Neutrophil (primary cell): ENCODE measurements at regions not wholly inside any gene's neighbourhood (a gene's known extent, or its start where the extent isn't known, plus 50 kb on each side); places are given as distances from the start of the nearest gene placed in this dataset.

Experiments used
- H3K27ac ChIP-seq: fragments of 200-600 bp; sonication (generic); 2 replicates; pipeline ENCODE4 v1.5.1; 2016; ENCODE audit warnings: mild to moderate bottlenecking, moderate library complexity
- H3K27me3 ChIP-seq: fragments of 200-600 bp; sonication (generic); 2 replicates; pipeline ENCODE4 v1.6.0; 2016; ENCODE audit warnings: mild to moderate bottlenecking
- H3K36me3 ChIP-seq: fragments of 200-600 bp; sonication (generic); 2 replicates; pipeline ENCODE4 v1.5.1; 2017
- H3K4me1 ChIP-seq, 2 experiments: fragments of 200-600 bp in 1 of 2; sonication (generic) in 1 of 2; 1 replicate in 1 of 2; 2 replicates in 1 of 2; pipeline versions ENCODE4 v1.5.1 to v1.6.1; 2013 to 2016; ENCODE audit warnings: low read depth in 1 of 2, low read length in 1 of 2, mild to moderate bottlenecking in 1 of 2, moderate library complexity in 1 of 2; ENCODE audit not compliant: control insufficient read depth in 1 of 2, insufficient read depth in 1 of 2
- H3K4me3 ChIP-seq, 2 experiments: fragments of 200-600 bp in 1 of 2; sonication (generic) in 1 of 2; 1 replicate in 1 of 2; 2 replicates in 1 of 2; pipeline ENCODE4 v1.5.1; 2013 to 2016; ENCODE audit warnings: low read depth in 1 of 2, low read length in 1 of 2, mild to moderate bottlenecking in 1 of 2, moderate library complexity in 1 of 2
- H3K9me3 ChIP-seq: fragments of 200-600 bp; sonication (generic); 2 replicates; pipeline ENCODE4 v1.5.1; 2016
- CTCF ChIP-seq: fragments of 200-600 bp; sonication (generic); IDR thresholded peaks from 2 replicates; pipeline ENCODE4 v1.5.1; 2016; ENCODE audit warnings: antibody characterized with exemption

GRCh38 chr1:208639382-208639781 lies 395.2 kb upstream of the PLXNA2 start:
- no peaks in the 10 kb centered on the region for H3K9me3 ChIP-seq
- no peaks in the 10 kb centered on the region for H3K4me1 ChIP-seq
- H3K27me3 ChIP-seq = no peaks in the 10 kb centered on the region
- no peaks in the 10 kb centered on the region for H3K36me3 ChIP-seq
- H3K27ac ChIP-seq = no peak overlapping the region
- no peak for TF ChIP-seq CTCF
- no peak overlapping the region for H3K4me3 ChIP-seq

- Histone ChIP-seq H3K9me3 (no peaks in the 10 kb centered on the region), H3K4me3 (no peak overlapping the region), H3K36me3 (no peaks in the 10 kb centered on the region), H3K4me1 (no peaks in the 10 kb centered on the region), H3K27me3 (no peaks in the 10 kb centered on the region), H3K27ac (no peak overlapping the region)
- TF ChIP-seq CTCF = no peak
These were observed 396.1 kb upstream of the PLXNA2 start for GRCh38 chr1:208640295-208640694.

- H3K4me1 ChIP-seq = no peaks in the 10 kb centered on the region
- H3K36me3 ChIP-seq = no peaks in the 10 kb centered on the region
- no peak overlapping the region for H3K27ac ChIP-seq
- no peaks in the 10 kb centered on the region for H3K27me3 ChIP-seq
- no peaks in the 10 kb centered on the region for H3K9me3 ChIP-seq
- no peak overlapping the region for H3K4me3 ChIP-seq
- TF ChIP-seq CTCF = no peak
These were observed 397.5 kb upstream of the PLXNA2 start for GRCh38 chr1:208641579-208642280.

- Histone ChIP-seq H3K4me1 (no peaks in the 10 kb centered on the region), H3K36me3 (no peaks in the 10 kb centered on the region), H3K4me3 (no peak overlapping the region), H3K27me3 (no peaks in the 10 kb centered on the region), H3K9me3 (no peaks in the 10 kb centered on the region), H3K27ac (no peak overlapping the region)
- no peak for TF ChIP-seq CTCF
These were observed 398.9 kb upstream of the PLXNA2 start for GRCh38 chr1:208643005-208643597.

- Histone ChIP-seq H3K9me3 (no peaks in the 10 kb centered on the region), H3K27ac (no peak overlapping the region), H3K27me3 (no peaks in the 10 kb centered on the region), H3K4me3 (no peak overlapping the region), H3K36me3 (no peaks in the 10 kb centered on the region), H3K4me1 (no peaks in the 10 kb centered on the region)
- no peak for TF ChIP-seq CTCF
These were observed 400.4 kb upstream of the PLXNA2 start for GRCh38 chr1:208644401-208645160.
